ENCODE measurements at regions not wholly inside any gene's neighbourhood (a gene's known extent, or its start where the extent isn't known, plus 50 kb on each side); places are given as distances from the start of the nearest gene placed in this dataset.

DNA sequence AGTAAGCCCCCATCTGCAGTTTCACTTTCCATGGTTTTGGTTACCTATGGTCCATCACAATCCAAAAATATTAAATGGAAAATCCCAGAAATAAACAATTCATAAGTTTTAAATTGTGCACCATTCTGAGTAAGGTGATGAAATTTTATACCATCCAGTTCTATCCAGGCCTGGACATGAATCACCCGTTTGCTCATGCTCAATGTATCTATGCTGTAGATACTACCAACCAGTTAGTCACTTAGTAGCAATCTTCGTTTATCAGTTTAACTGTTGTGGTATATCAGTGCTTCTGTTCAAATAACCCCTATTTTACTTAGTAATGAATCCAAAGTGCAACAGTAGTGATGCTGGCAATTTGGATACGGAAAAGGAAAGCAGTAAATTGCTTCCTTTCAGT lies 381.9 kb upstream of the AGTR1 start:
- TF ChIP-seq, protein P1, sequence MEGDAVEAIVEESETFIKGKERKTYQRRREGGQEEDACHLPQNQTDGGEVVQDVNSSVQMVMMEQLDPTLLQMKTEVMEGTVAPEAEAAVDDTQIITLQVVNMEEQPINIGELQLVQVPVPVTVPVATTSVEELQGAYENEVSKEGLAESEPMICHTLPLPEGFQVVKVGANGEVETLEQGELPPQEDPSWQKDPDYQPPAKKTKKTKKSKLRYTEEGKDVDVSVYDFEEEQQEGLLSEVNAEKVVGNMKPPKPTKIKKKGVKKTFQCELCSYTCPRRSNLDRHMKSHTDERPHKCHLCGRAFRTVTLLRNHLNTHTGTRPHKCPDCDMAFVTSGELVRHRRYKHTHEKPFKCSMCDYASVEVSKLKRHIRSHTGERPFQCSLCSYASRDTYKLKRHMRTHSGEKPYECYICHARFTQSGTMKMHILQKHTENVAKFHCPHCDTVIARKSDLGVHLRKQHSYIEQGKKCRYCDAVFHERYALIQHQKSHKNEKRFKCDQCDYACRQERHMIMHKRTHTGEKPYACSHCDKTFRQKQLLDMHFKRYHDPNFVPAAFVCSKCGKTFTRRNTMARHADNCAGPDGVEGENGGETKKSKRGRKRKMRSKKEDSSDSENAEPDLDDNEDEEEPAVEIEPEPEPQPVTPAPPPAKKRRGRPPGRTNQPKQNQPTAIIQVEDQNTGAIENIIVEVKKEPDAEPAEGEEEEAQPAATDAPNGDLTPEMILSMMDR (IDR thresholded peaks at IDR 0.05), result no peak
- TF ChIP-seq POLR2A (IDR thresholded peaks at IDR 0.05) (no peak), POLR2AphosphoS5 (IDR thresholded peaks at IDR 0.05) (no peak), EP300 (IDR thresholded peaks at IDR 0.05) (no peak)
